Hepatocyte (in vitro differentiated cells): ENCODE measurements at regions not wholly inside any gene's neighbourhood (a gene's known extent, or its start where the extent isn't known, plus 50 kb on each side); places are given as distances from the start of the nearest gene placed in this dataset.

ENCODE experiments used
- CTCF ChIP-seq: fragments of 200-600 bp; sonication (generic); IDR thresholded peaks from 2 replicates; pipeline ENCODE4 v1.5.1; 2016; ENCODE audit warnings: antibody characterized with exemption, mild to moderate bottlenecking; ENCODE audit not compliant: poor library complexity
- EZH2 ChIP-seq: fragments of 200-600 bp; sonication (generic); IDR thresholded peaks from 2 replicates; pipeline ENCODE4 v1.6.1; 2016; ENCODE audit warnings: antibody characterized with exemption, mild to moderate bottlenecking, borderline replicate concordance
- EZH2phosphoT487 ChIP-seq: fragments of 200-600 bp; sonication (generic); IDR thresholded peaks from one replicate; pipeline ENCODE4 v1.6.1; 2018; ENCODE audit warnings: antibody characterized with exemption, mild to moderate bottlenecking, low read depth, moderate library complexity; ENCODE audit not compliant: unreplicated experiment, severe bottlenecking

- TF ChIP-seq CTCF (no peak), EZH2 (no peak), EZH2phosphoT487 (no peak)
Observed at GRCh38 chr6:11411593-11411992, 126.0 kb upstream of the TMEM170B start.
